GM12872 (cell line): ENCODE measurements at regions not wholly inside any gene's neighbourhood (a gene's known extent, or its start where the extent isn't known, plus 50 kb on each side); places are given as distances from the start of the nearest gene placed in this dataset.

Experiments
- TF ChIP-seq, protein P1 (sequence below): IDR thresholded peaks from 3 replicates; pipeline ENCODE4 v1.5.1; 2011; ENCODE audit warnings: low read depth, mild to moderate bottlenecking, low read length, moderate library complexity; ENCODE audit not compliant: insufficient read depth

DNA sequence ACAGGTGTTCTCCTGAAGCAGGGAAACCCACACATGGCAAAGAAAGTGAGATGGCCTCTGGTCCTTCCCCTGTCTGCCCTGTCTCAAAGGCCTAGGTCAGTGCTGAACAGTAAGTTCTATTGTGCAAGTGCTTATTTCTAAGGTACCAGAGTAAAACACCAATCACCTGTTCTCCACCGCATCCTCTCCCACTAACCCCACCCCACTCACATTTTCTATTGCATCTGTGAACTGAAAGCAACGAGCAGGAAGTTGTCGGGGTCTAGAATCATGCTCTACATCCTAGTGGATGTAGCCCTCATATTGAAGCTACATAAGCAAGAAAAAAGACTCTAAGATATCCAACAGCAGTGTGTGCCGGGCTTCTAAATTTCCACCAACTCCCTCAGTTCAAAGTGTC lies 265.9 kb downstream of the ENC1 start:
- TF ChIP-seq, protein P1, sequence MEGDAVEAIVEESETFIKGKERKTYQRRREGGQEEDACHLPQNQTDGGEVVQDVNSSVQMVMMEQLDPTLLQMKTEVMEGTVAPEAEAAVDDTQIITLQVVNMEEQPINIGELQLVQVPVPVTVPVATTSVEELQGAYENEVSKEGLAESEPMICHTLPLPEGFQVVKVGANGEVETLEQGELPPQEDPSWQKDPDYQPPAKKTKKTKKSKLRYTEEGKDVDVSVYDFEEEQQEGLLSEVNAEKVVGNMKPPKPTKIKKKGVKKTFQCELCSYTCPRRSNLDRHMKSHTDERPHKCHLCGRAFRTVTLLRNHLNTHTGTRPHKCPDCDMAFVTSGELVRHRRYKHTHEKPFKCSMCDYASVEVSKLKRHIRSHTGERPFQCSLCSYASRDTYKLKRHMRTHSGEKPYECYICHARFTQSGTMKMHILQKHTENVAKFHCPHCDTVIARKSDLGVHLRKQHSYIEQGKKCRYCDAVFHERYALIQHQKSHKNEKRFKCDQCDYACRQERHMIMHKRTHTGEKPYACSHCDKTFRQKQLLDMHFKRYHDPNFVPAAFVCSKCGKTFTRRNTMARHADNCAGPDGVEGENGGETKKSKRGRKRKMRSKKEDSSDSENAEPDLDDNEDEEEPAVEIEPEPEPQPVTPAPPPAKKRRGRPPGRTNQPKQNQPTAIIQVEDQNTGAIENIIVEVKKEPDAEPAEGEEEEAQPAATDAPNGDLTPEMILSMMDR, result no peak

DNA sequence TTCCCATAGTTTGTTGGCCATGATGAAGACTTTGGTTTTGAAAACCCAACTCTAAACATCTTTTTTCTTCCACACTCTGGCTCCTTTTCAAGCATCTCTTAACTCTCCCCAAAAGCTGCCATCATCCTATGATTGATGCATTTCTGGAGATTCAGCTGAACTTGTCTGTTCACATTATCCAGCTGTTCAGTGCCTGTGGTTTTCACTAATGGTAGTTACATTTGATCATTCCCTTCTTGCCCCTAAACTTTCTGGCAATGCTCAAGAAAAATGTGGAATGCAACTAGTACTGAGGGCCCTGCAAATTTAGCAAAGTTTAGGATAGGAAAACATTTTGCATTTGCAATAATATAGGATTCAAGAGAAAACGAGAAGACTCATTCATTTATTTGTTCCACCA lies 267.5 kb downstream of the ENC1 start:
- TF ChIP-seq, protein P1, result no peak

DNA sequence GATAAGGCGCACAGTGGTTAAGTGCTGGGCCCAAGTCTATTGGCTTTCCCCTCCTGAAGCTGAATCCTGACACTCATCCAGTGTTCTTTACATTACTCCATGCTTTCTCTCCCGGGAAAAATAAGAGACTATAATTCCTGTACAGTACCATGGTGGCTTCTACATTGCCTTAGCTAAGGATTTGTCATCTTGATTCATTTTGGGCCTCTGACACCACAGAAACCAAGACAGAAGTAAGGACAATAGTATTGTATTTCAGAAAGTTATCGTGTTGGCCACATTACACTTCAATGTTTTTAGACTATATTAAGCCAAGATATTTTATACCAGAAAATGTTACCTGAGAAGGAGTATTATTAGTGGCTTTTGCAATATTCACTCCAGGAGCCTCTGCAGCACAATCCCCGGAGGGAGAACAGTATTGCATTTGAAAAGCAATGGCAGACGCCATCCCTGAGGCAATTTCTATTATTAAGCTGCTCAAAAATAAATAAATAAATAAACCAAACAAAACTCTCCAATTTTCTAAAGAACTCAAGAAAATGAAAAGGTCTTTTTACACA lies 267.9 kb downstream of the ENC1 start:
- TF ChIP-seq, protein P1, result no peak

DNA sequence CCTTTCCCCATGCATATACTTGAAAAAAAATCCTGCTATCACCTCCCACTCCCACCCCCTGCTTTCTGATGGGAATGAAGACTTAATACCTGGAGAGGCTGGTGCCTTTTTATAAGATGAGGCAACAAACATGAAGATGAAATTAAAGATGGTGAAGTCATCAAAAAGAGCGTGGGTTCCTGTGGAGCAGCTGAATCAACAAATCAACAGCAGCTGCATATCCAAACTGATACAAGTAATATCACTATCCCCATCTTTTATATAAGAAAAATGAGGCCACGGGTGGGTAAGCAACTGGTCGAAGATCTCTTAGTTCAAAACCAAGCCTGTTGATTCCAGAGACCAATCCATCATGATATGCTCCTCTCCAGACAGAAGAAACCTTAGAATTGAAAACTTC lies 268.5 kb downstream of the ENC1 start:
- TF ChIP-seq, protein P1, result no peak

DNA sequence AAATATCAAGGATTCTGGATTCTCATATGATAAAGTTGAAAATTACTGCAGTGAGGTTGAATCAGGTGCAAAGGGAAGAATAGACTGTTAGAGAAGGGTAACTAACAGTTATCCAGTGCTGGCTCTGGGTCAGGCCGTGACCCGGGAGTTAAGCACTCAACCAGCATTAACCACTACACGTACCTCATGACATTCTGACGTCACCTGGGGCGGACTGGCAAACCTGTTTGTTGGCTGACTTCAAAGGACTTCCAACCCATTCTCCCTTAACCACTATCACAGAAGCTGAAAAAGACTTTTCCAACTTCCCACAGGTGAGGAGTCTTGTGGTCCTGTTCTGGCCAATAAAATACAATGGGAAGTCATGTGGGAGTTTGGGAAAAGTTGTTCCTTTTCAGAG lies 268.9 kb downstream of the ENC1 start:
- TF ChIP-seq, protein P1, result no peak

DNA sequence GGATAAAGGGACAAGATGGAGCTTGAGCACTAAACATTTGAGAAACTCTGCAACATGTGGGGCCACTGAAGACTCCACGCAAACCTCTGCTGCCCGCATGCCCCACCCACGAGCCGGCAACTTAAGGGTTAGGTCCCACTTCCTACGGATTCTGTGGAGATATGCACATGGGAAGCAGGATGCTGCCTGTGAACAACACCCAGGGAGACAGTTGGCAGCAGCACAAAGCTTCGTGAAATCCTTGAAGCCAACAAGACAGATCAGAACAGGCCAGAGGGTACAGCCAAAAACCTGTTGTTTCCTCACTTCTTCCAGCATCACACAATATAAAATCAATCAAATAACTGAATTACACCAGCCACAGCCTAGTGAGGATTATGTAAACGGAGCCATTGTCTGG lies 270.4 kb downstream of the ENC1 start:
- TF ChIP-seq, protein P1, result no peak

DNA sequence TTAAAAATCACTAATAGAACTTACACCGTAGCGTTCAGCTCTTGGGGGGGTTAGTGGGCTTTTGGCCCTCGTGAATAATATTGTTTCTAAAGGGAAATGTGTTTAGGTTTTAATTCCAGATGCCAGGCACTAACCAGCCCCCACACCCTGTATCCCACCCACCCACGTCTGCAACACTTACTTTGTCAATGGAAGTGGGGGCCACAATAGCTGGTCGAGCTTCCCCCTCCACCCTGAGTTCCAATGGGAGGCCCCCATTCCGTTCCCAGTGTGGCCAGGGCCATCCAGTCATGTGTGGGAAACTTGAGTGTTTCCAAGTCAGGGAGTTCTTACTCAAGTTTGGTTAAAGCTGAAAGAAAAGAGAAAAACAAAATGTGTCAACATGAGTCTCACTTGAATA lies 271.4 kb downstream of the ENC1 start:
- TF ChIP-seq, protein P1, result no peak
